GM23338 (cell line): ENCODE measurements at regions not wholly inside any gene's neighbourhood (a gene's known extent, or its start where the extent isn't known, plus 50 kb on each side); places are given as distances from the start of the nearest gene placed in this dataset.

Experiments used
- ATAC-seq: fragments of 200-7000 bp; cut with Tn5 transposase; 3 replicates; pipeline ENCODE4 v1.9.1; 2020
- DNase-seq: peaks from one replicate; pipeline ENCODE4 v3.0.0-alpha.2; 2015; ENCODE audit warnings: low spot score
- H2AFZ ChIP-seq: fragments of 200-600 bp; sonication (generic); 2 replicates; pipeline ENCODE4 v1.8.0; 2016; ENCODE audit warnings: antibody characterized with exemption, mild to moderate bottlenecking, moderate library complexity
- H3F3A ChIP-seq: fragments of 200-600 bp; sonication (generic); replicated peaks from 2 replicates; pipeline ENCODE4 v1.8.0; 2017; ENCODE audit warnings: antibody characterized with exemption, mixed run types, low read depth
- H3K27ac ChIP-seq: fragments of 200-600 bp; sonication (generic); 2 replicates; pipeline ENCODE4 v1.6.1; 2016; ENCODE audit warnings: low read depth
- H3K27me3 ChIP-seq: fragments of 200-600 bp; sonication (generic); 2 replicates; pipeline ENCODE4 v1.8.0; 2016; ENCODE audit warnings: mild to moderate bottlenecking, mixed run types, moderate library complexity; ENCODE audit not compliant: insufficient read depth
- H3K36me3 ChIP-seq: fragments of 200-600 bp; sonication (generic); 2 replicates; pipeline ENCODE4 v1.8.0; 2016; ENCODE audit warnings: mild to moderate bottlenecking; ENCODE audit not compliant: insufficient read depth
- H3K4me1 ChIP-seq: fragments of 200-600 bp; sonication (generic); 2 replicates; pipeline ENCODE4 v1.8.0; 2016; ENCODE audit warnings: mild to moderate bottlenecking, moderate library complexity; ENCODE audit not compliant: insufficient read depth
- H3K4me2 ChIP-seq: fragments of 200-600 bp; sonication (generic); 2 replicates; pipeline ENCODE4 v1.7.1; 2017; ENCODE audit warnings: mixed run types
- H3K4me3 ChIP-seq: fragments of 200-600 bp; sonication (generic); 2 replicates; pipeline ENCODE4 v1.6.1; 2016; ENCODE audit warnings: mixed run types
- H3K79me2 ChIP-seq: fragments of 200-600 bp; sonication (generic); replicated peaks from 2 replicates; pipeline ENCODE4 v1.8.0; 2017; ENCODE audit warnings: mild to moderate bottlenecking; ENCODE audit not compliant: insufficient read depth
- H3K9me2 ChIP-seq: fragments of 200-600 bp; sonication (generic); 2 replicates; pipeline ENCODE4 v1.8.0; 2017; ENCODE audit not compliant: insufficient read depth
- H4K20me1 ChIP-seq: fragments of 200-600 bp; sonication (generic); replicated peaks from 2 replicates; pipeline ENCODE4 v1.8.0; 2017; ENCODE audit warnings: mild to moderate bottlenecking; ENCODE audit not compliant: insufficient read depth
- H3K27ac Mint-ChIP-seq: 2 replicates; pipeline ENCODE4 v1.8.0; 2020; ENCODE audit warnings: inconsistent platforms, mild to moderate bottlenecking, moderate library complexity, mixed read lengths
- H3K27me3 Mint-ChIP-seq: 3 replicates; pipeline ENCODE4 v1.8.0; 2022; ENCODE audit warnings: low read depth, mild to moderate bottlenecking, moderate library complexity, mixed read lengths, inconsistent platforms; ENCODE audit not compliant: insufficient read depth, poor library complexity
- H3K36me3 Mint-ChIP-seq: 3 replicates; pipeline ENCODE4 v1.8.0; 2021; ENCODE audit warnings: low read depth, mild to moderate bottlenecking, inconsistent platforms, moderate library complexity, mixed read lengths
- H3K4me1 Mint-ChIP-seq: 3 replicates; pipeline ENCODE4 v1.8.0; 2020; ENCODE audit warnings: mild to moderate bottlenecking, inconsistent platforms, mixed read lengths
- H3K4me3 Mint-ChIP-seq: 3 replicates; pipeline ENCODE4 v1.8.0; 2021; ENCODE audit warnings: moderate library complexity, mild to moderate bottlenecking, inconsistent platforms, mixed read lengths
- H3K9me3 Mint-ChIP-seq: 3 replicates; pipeline ENCODE4 v1.8.0; 2020; ENCODE audit warnings: moderate library complexity, mild to moderate bottlenecking, inconsistent platforms, mixed read lengths
- CTCF ChIP-seq, 2 experiments: fragments of 200-600 bp in 1 of 2; sonication (generic) in 1 of 2; conservative IDR thresholded peaks; 2 replicates each; pipeline versions ENCODE4 v1.5.1 to v1.6.1; 2016 to 2017; ENCODE audit warnings: antibody characterized with exemption in 2 of 2, low read depth in 2 of 2, mild to moderate bottlenecking in 2 of 2, moderate library complexity in 1 of 2
- ETS1 ChIP-seq: IDR thresholded peaks from 2 replicates; pipeline ENCODE4 v1.6.1; 2016; ENCODE audit warnings: antibody characterized with exemption
- EZH2phosphoT487 ChIP-seq: fragments of 200-600 bp; sonication (generic); IDR thresholded peaks from one replicate; pipeline ENCODE4 v1.8.1; 2018; ENCODE audit warnings: antibody characterized with exemption; ENCODE audit not compliant: unreplicated experiment
- JUNB ChIP-seq: IDR thresholded peaks from one replicate; pipeline ENCODE4 v1.6.1; 2016; ENCODE audit warnings: antibody characterized with exemption; ENCODE audit not compliant: unreplicated experiment
- POLR2AphosphoS5 ChIP-seq: IDR thresholded peaks from 2 replicates; pipeline ENCODE4 v1.6.1; 2016; ENCODE audit warnings: antibody characterized with exemption, low read depth
- REST ChIP-seq: IDR thresholded peaks from one replicate; pipeline ENCODE4 v1.6.1; 2018; ENCODE audit warnings: antibody characterized with exemption; ENCODE audit not compliant: unreplicated experiment
- STAT1 ChIP-seq: IDR thresholded peaks from one replicate; pipeline ENCODE4 v1.6.1; 2016; ENCODE audit warnings: antibody characterized with exemption; ENCODE audit not compliant: unreplicated experiment
- ZNF462 ChIP-seq: fragments of 250-450 bp; sonication (Bioruptor Pico); IDR thresholded peaks from 2 replicates; pipeline ENCODE4 v1.5.0; 2020; ENCODE audit warnings: mild to moderate bottlenecking, moderate library complexity

- Histone ChIP-seq H3K4me1 (no peaks in the 10 kb centered on the region), H3K36me3 (no peaks in the 10 kb centered on the region), H3K27me3 (no peaks in the 10 kb centered on the region), H3K79me2 (no peaks in the 10 kb centered on the region), H3K9me2 (0 out of 2 replicates have a peak, but pooled peaks cover 1% of the 10 kb centered on the region), H3K4me2 (no peak overlapping the region), H4K20me1 (no peaks in the 10 kb centered on the region), H3F3A (no peaks in the 10 kb centered on the region), H3K27ac (no peak overlapping the region), H2AFZ (no peak overlapping the region), H3K4me3 (no peak overlapping the region)
- H3K4me1 Mint-ChIP-seq = peaks cover 3% of the 10 kb centered on the region; the same call in 1 of the 3 replicates
- no peaks in the 10 kb centered on the region for H3K27me3 Mint-ChIP-seq
- H3K36me3 Mint-ChIP-seq = 0 out of 3 replicates have a peak, but pooled peaks cover 4% of the 10 kb centered on the region
- H3K27ac Mint-ChIP-seq = no peak overlapping the region
- peak; percentile 14 for DNase-seq
- no peaks in the 10 kb centered on the region for H3K9me3 Mint-ChIP-seq
- H3K4me3 Mint-ChIP-seq = no peak overlapping the region
- TF ChIP-seq EZH2phosphoT487 (no peak), POLR2AphosphoS5 (no peak), REST (no peak), ZNF462 (CRISPR knock-in tag) (no peak), JUNB (no peak), CTCF (conservative IDR thresholded peaks at IDR 0.05; ENCODE audit: low read depth in 2 of 2) (peak in 1 of 2 experiments; percentile 66; a peak in 3 of 4 replicates), STAT1 (no peak), ETS1 (no peak)
- ATAC-seq = no peak
These were observed 342.2 kb downstream of the GBE1 start for GRCh38 chr3:81419228-81419627.
